NAMALWA (cell line): ENCODE measurements at regions not wholly inside any gene's neighbourhood (a gene's known extent, or its start where the extent isn't known, plus 50 kb on each side); places are given as distances from the start of the nearest gene placed in this dataset.

Source experiments
- DNase-seq: peaks from one replicate; pipeline ENCODE4 v3.0.0-alpha.2; 2015; ENCODE audit warnings: low spot score

DNA sequence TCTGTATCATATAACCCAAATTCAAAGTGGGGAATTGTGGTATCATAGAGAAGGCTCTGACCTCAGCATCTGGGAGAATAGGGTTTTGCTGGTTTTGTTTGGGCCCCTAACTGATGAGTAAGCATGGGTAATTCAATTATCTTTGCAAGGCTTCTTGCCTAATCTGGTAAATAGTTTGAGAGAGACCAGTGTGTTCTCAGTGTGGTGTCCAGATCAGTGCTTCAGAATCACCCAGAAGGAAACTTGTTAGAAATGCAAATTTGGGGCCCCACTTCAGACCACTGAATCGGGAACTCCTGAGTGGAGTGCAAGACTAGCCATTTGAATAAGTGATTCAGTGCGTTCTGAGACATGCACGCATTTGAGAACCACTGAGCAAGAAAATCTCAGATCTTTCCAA is 282.7 kb downstream of the EPHA4 start:
- DNase-seq = peak; percentile 13

DNA sequence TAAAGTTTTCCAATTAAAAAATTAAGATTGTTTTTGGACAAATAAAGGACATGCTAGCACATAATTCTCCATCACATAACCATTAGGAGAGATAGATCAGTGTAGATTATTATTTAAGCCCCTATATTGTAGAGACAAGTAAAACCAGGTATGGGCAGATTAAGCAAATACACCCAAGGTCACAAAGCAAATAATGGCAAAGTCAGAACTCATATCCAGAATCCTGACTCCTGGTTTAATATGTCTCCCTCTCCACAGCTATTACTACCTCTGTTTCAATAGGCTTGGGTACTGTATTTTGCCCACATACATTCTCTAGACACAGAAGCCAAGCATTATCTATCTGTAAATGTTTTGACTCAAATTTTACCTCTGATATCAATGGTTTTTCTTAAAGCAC is 282.3 kb downstream of the EPHA4 start:
- DNase-seq = no peak

DNA sequence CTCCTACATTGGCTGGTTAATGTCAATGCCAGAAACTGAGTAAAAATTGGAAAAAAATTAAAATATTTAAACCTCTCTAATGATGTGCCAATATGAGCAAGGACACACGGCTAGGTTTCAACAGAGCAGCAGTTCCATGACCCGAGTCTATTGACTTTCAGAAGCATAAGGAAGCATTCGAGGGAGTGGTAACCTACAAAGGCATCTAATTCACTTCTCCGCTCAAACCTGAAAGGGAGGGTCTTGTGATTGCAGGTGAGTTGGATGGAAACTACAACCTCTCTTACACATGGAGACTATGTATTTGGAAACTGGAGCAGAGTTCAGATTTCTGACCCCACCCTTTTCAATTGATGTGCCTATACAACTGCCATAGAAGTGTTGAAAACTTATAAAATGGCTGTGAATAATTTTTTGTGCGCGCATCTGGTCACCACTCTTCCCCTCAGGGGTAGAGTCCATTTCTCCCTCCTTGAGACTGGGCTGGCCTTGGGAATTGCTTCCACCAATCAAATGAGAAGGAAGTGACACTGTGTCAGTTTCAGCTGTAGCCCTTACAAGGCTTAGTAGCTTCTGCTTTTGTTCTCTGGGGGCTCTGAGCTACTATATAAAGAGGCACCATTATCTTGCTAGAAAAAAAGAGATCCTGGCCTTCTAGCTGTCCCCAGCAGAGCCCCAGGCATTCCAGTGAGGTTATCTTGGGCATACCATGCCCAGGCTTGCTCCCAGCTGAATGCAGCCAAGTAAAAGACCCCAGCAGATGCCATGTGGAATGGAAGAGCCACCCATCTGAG is 278.0 kb downstream of the EPHA4 start:
- DNase-seq = no peak

DNA sequence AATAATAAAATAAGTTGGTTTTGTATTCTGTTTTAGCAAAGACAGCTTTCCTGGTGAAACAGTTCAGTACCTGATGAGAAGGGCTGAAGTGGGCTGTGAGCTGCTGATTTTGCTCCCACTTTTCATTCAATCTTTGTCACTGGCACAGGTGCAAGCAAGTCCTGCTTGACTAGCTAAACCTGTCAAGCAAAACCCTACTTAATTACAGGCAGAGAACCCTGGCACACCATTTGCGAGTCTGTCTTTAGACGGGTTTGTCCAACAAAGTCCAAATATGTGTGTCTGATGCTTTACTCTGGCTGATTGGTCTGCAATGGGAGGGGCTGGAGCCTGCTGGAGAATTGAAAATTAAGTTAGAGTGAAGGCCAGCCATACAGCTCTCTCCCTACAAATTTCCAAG is 267.2 kb downstream of the EPHA4 start:
- DNase-seq = no peak

DNA sequence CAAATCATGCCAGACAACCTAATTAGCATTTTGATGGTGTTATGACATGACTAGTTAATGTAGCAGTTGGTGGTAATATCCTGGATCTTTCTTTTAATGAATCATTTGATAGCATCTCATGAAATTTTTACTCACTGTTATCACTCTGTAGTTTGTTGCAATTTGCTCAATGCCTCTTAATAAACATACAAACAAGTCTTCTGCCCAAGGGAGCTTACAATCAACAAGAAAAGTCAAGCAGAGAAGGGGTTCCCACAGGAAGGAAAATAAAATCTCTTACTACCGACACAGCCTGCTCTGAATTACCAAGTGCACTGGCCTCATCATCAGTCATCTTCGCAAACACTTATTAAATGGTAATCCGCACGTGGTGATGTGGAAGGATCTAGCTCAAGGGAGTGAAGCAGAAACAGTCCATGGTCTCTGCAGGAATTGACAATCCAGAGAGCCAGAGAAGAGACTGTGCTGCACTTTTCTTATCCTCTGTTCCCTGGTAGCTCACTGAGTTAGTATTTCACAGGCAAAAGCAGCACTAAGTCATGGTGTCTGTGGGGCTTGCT is 263.5 kb downstream of the EPHA4 start:
- no peak for DNase-seq

DNA sequence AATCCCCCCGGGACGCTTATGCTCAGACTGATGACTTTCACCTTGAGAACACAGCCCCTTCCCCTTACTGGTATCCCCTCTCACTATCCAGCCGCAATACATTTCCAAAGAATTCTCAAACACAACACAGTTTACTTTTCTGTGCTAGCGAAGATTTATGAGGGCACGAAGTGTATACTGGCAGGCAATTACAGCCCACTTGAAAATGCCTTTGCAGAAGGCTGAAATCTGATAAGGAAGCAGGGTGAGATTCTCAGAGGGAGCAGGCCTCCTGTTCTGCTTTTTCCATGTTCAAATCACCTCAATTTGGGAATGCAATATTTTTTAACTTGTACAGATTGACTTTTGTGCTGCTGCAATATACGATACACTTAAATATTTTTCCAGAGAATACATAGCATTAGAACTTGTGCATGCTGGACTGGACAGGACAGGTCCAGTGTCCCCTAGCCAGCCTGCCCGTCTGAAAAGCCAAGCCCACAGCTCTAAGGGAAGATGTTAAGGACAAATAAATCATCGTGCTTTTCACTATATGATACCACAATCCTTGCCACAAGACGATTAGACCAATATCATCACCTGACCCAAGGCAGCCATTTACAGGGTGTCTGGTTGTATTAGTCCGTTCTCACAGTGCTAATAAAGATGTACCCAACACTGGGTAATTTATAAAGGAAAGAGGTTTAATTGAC is 262.1 kb downstream of the EPHA4 start:
- DNase-seq = no peak

DNA sequence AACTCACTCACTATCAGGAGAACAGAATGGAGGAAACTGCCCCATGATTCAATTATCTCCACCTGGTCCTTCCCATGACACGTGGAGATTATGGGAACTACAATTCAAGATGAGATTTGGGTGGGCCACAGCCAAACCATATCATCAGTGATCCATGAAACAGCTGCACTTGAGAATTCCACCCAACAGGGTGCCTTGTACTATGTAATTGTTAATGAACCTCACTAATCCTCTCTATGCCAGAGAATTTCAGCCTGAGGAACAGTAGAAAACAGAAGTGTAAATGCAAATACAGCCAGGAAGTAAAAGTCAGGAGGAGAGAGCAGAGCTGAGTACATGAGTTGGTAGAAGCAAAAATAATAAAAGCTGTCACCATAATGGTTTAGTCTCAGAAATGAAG is 261.4 kb downstream of the EPHA4 start:
- DNase-seq = no peak

DNA sequence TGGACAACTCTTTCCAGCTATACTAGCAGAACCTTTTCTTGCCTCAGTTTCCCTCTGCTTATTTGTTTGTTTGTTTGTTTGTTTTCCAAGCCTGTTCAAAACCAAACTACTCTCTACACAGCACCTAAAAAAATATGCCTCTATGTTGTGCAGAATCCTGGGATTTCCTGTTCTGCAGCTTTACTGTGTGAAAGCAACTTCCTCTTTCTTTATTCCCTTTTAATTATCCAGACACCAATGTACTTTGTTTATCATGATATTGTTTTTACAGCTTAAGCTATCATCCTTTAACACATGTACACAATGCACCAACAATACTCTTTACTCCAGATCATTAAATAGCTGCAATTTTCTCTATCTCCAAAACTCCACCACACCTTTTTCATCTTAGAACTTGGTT is 259.5 kb downstream of the EPHA4 start:
- DNase-seq = no peak

DNA sequence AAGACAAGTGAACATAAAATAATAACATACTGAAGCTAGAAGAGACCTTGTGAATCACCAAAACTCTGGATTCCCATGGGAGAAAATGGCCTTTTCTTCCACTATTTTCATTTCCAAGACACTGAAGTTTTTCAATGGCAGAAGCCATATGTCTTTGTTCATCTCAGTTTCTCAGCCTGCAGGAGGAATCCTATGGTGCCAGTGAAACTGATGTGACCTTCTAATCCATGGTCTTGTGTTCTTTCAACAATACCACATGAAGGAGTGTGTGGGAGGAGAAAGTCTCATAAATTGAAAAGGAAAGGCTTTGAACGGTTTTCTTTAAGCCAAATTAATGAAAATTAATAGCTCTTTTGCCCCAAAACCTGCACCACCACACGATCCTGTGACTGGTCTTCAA is 257.3 kb downstream of the EPHA4 start:
- DNase-seq = no peak

DNA sequence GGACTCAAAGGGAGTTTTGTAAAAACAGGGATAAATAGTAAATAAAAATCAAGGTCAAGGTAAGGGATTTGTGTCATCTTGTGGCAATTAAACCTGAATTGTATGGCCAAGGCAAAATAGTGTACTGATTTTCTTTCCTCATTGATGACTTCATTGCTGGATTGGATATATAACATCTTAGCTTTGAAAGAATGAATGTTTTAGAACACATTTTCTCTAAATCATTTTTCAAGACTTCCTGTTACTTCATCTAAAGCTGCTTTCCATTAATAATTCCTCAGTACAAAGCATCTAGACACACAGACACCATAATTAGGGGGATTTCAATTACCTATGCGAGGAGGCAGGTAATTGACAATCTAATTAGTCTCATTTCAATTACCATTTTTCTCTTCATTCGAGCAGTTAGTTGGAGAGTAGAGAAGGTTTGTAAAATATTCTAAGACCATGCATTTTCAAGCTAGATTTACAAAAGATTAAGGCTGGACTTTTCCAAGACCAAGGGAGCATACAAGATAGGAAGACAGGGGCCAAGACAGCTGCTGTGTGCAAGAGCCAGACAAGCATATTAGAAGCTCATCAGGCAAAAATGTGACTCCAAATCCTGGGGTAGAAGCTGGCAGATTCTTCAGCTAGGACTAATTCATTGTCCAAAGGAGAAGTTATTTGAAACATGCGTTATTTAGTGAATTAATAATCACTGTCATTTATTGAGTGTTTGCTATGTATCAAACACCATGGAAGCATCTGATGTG is 253.6 kb downstream of the EPHA4 start:
- no peak for DNase-seq

DNA sequence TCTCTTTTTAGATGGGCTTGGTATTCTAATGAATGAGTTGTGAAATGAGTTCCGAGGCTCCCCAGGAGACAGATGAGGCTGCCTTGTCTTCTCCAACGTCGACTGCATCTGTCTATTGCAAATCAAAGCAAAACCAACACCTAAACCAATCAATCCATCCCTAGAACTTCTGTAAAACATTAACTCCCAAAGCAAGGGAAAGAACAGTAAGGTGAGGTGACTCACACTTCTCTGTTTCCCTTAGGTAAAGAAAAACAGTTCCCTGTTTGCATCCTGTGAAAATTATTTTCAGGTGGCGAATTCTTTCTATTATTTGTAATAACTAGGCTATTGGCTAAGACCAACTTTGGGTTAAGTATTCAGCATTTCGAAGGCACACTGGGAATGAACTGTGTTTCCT is 249.4 kb downstream of the EPHA4 start:
- no peak for DNase-seq

DNA sequence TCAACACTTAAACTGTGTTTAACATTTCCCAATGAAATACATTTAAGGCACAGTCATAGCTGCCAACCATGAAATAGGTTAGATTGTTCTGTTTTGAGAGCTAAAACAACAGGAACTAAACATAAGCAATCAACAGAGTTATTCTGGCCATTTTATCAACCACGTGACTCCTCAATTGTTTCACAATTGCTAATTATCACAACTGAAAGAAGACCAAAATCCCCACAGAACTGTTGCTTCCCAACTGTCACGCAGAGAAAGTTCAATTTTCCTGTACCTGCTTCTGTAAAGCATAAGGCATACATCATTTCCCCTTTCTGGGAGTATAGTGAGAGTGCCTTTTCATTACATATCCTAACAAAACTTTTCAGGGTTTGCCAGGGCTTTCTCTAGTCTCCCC is 248.6 kb downstream of the EPHA4 start:
- no peak for DNase-seq

DNA sequence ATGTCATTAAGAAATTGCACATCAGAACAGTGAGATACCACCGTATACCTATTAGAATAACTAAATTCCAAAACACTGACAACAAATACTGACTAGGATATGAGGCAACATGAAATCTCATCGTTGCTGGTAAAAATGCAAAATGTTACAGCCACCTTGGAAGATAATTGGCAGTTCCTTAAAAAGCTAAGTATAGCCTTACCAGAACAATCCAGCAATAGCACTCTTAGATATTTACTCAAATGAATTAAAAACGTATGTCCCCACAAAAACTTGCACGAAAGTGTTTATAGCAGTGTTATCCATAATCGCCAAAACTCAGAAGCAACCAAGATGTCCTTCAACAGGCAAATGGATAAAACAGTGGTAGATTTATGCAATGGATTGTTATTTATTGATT is 241.7 kb downstream of the EPHA4 start:
- DNase-seq = no peak

DNA sequence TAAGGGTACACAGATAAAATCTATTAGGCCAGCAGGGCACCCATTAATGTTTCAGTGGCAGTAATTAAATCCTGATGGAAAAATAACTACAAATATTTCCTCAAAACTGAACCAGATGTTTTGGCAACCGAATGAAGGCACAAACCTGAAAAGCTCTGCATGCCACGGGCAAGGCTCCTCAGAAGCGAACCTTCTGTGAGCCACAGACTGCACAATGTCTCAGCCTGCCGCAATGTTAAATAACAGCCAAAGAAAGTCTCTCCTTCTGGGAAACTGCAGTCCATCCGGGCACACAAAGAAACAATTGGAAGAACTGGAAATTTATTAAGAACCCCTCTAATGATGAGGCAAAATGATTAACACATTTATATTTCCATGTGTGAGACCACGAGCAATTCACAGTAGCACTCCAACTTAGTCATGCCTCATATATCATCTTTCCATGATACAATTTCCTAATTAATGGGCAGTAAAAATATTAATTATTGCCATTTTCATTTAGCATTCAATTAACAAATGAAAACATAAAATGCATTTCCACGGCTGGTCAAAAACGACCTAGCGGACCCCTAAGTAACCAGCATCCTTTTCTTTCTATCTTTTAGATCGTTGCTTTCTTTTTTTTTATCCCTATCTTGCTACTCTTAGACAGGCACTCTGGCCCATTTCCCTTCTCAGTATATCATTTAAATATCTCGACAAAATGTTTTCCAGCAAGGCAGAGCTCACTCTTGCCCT is 237.5 kb downstream of the EPHA4 start:
- no peak for DNase-seq

DNA sequence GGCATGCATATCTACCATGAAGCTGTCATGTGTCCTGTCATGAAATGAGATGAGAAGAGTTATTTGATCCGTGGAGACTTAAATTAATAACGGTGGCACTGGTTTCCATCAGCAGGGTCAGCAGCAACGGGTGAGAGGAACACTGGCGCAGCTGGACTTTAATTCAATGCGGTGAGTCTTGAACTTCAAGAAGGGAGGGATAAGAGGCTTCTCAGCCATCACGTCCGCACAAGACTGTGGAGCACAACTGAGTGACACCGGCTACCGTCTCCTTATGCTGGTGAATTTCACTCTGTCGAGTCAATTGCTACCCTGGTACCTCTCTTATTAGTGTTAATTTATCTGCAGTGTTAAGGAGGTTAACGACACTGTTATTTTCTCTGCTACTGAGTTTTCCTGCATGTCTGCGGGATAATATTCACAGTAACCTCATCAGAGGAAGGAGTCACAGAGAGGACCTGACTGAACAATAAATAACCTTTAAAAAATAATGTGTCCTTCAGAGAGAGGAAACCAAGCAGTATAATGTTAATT is 236.8 kb downstream of the EPHA4 start:
- no peak for DNase-seq

DNA sequence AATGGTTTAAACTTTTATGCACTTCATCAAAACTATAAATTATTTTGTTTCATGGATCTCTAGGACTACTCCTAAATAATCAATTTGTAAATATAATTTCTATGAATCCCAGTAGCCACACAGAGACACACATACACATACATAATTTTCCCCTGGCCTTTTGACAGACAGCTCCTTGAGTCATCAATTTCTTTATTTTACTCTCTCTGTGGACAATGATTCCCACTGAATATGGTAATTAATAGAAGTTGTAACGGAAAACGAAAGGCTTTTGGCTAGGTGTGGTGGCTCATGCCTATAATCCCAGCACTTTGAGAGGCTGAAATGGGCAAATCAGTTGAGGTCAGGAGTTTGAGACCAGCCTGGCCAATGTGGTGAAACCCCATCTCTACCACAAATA is 235.1 kb downstream of the EPHA4 start:
- no peak for DNase-seq

DNA sequence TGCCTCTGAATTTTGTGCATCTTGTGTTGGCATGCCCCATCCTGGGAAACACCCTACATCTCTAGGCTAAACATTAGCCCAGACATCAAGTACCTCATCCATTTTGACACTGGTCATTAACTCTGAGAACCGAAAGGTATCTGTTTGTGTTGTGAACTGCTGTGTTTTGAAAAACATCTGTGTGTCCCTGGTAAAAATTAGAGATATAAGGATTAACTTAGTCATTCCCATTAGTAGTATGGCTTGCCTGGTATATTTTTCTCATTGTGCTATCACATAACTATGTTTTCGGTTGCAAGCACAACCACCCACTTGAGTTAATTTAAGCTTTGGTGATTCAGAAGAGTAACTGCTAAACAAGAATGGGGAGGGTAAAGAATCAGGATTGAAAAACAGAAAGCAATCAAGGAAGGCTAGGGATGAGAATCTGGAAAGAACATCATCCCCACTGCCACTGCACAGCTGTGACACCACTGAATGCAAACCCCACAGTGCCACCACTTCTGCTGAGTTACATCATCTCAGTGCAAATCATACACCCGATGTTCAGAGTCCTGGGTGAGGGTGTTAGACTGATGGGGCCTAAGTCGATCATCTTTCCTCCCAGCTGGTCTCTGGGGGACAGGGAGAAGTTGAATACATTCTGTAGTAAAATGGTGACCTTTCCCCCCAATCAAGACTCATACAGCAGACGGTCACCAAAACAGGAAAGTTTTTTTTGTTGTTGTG is 234.0 kb downstream of the EPHA4 start:
- DNase-seq = no peak

DNA sequence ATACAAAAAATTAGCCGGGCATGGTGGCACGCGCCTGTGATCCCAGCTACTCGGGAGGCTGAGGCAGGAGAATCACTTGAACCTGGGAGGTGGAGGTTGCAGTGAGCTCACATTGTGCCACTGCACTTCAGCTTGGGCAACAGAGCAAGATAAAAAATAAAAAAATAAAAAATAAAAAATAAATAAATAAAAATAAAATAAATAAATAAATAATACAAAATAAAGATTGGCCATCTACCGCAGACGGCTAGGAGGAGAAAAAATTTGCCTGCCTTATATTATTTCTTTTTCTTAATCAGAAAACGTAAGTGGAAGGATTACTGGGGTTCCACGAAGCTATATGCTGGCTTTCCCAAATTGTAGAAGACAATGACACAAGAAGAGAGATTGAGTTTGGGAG is 229.7 kb downstream of the EPHA4 start:
- DNase-seq = no peak

DNA sequence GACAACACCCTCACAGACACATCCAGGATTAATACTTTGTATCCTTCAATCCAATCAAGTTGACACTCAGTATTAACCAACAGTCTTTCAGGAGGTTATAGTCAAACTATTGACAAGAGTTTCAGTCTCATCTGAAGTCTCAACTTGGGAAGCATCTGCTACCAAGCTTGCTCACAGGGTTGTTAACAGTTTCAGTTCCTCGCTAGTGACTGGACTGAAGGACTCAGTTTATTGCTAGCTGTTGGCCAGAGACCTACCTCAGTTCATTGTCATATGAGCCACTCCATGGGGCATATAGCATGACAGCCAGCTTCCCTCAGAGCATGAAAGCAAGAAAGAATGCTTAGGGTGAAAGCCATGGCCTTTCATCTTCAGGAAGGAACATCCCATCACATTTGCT is 228.6 kb downstream of the EPHA4 start:
- peak; percentile 20 for DNase-seq

DNA sequence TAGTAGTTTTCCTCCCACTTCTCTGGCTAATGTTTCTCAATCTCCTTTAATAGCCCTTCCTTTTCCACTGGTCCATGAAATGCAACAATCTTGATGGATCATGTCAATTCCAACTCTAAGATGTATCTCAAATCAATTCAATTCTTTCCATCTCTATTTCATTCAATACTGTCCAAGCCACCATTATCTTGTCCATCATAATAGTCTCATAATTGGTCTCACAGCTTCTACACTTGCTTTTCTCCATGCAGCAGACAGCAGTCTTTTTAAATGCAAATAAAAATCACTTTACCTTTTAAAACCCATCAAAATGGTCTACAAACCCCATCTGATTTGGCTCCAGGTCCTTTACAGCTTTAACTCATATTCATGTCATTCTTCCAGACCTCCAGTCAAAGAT is 226.6 kb downstream of the EPHA4 start:
- DNase-seq = no peak

DNA sequence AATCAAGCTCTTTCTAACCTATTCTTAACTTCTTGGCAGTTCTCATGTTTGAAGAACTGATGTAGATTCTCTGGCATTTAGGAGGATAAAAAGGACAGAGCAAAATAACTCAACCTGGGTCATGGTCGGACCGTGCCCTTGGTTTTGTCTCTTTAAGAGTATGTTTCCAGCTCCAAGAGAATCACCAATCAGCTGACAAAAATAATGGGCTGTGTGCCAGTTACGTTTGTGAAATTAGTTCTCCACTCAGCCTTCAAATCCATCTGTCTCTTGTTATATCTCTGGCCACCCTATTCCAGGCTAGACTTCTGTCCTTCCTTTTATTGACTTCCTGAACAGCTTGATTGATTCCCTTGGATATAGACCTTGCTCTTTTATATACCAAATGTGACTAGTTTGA is 225.7 kb downstream of the EPHA4 start:
- DNase-seq = no peak
